ENCODE measurements at regions not wholly inside any gene's neighbourhood (a gene's known extent, or its start where the extent isn't known, plus 50 kb on each side); places are given as distances from the start of the nearest gene placed in this dataset.

DNA sequence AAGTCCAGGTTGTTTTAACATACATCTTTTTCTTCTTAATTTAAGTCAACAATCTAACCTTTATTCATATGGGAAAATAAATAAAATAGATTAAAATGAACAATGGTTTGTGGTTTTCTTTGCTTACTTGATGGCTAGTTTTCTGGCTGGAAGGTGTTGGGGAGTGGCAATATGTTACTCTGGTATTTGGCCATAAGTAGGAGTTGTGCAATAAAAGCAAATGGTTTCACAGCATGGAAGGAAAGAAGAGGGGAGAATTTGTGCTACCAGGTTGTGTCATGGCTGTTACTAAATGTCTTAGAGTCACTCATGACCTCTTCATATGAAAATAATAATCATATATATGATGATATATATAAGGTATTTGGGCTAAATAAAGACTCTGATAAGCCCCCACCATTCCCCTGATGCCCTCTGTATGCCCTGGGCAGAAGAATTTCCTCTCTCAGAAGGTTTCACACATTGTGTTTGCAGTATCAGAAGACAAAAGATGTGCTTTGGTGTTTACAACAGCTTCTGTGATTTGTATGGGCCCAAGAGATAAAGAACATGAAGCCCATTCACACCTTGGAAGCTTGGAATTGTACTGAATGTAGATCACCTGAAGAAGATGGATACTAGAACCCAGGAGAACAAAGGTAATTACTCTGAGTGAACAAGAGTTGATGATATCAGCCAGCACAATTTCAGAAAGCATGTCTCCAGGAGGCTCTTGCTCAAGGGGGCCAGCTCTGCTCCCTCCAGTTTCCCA lies 160.9 kb downstream of the ALG10B start:
- no peak overlapping the region for H3K4me3 Mint-ChIP-seq
- TF ChIP-seq, protein P1, sequence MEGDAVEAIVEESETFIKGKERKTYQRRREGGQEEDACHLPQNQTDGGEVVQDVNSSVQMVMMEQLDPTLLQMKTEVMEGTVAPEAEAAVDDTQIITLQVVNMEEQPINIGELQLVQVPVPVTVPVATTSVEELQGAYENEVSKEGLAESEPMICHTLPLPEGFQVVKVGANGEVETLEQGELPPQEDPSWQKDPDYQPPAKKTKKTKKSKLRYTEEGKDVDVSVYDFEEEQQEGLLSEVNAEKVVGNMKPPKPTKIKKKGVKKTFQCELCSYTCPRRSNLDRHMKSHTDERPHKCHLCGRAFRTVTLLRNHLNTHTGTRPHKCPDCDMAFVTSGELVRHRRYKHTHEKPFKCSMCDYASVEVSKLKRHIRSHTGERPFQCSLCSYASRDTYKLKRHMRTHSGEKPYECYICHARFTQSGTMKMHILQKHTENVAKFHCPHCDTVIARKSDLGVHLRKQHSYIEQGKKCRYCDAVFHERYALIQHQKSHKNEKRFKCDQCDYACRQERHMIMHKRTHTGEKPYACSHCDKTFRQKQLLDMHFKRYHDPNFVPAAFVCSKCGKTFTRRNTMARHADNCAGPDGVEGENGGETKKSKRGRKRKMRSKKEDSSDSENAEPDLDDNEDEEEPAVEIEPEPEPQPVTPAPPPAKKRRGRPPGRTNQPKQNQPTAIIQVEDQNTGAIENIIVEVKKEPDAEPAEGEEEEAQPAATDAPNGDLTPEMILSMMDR (IDR thresholded peaks at IDR 0.05): no peak
- POLR2A ChIA-PET: no interaction called here

DNA sequence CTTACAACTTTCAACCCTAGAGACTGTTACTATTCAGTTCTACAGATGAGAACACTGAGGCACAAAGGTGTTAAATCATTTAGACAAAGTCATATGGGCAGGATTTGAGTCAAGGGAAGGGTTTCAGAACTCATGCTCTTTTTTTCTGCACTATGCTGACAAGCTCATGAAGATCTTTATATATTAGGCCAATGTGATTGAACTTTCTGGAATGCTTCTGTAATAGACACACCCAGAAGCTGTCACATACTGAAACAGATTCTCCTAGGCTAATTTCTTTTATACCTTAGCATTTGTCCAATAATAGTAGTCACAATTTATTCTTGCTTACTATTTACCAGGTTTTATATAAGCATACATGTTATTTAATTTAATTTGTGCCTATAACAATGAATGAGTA lies 164.0 kb downstream of the ALG10B start:
- no peaks in the 10 kb centered on the region for H3K36me3 Mint-ChIP-seq (ENCODE audit: low read depth)
- H3K27me3 Mint-ChIP-seq: no peaks in the 10 kb centered on the region
- no peak overlapping the region for H3K27ac Mint-ChIP-seq
- no peak overlapping the region for H3K4me3 Mint-ChIP-seq
- ATAC-seq (no peak), DNase-seq (no peak)
- H3K4me1 Mint-ChIP-seq (ENCODE audit: low read depth): no peaks in the 10 kb centered on the region
- intact Hi-C loops (cut with micrococcal nuclease): no loop called here
- TF ChIP-seq, protein P1 (IDR thresholded peaks at IDR 0.05): no peak
- peaks cover 3% of the 10 kb centered on the region for H3K9me3 Mint-ChIP-seq
- ChIA-PET POLR2A (no interaction called here), CTCF (no interaction called here)

More for the DNA sequence above, 160.9 kb downstream of the ALG10B start:
- Mint-ChIP-seq H3K27ac (no peak overlapping the region), H3K27me3 (no peaks in the 10 kb centered on the region), H3K4me1 (ENCODE audit: low read depth) (no peaks in the 10 kb centered on the region), H3K9me3 (peaks cover 5% of the 10 kb centered on the region), H3K36me3 (ENCODE audit: low read depth) (no peaks in the 10 kb centered on the region)
- ATAC-seq: no peak
- CTCF ChIA-PET: no interaction called here
- intact Hi-C loops (cut with micrococcal nuclease): no loop called here
- DNase-seq: no peak

DNA sequence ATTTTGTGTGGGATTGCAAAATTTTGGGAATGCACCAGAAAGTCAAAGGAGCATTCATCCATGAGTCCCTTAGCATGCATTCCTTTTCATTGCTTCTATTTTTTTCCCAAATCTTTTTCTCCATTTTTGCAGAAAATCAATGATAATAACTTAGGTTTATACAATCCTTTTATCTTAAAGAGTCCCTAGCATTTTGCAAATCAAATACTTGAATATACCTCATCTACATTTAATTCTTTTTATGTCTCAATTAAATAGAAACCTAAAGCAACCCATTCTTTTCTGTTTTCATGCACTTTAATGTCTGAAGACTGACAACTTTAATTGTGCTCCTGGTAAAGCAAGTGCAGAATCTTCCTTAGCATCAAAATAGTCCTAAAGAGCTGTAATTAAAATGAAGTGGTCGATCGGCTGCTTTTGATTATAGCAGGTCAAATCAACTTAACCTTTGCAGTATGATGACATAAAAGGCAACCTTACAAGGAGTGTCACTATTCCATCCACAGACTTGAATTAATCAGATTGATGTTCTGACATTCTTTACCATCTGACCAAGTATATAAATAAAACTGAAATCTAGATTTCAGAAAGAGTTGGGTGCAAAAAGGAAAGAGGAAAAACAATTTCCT lies 168.4 kb downstream of the ALG10B start:
- ChIA-PET CTCF (no interaction called here), POLR2A (no interaction called here)
- TF ChIP-seq, protein P1 (IDR thresholded peaks at IDR 0.05): no peak
- intact Hi-C loops (cut with micrococcal nuclease): no loop called here
- Mint-ChIP-seq H3K27ac (no peak overlapping the region), H3K4me3 (no peak overlapping the region), H3K9me3 (no peaks in the 10 kb centered on the region), H3K4me1 (ENCODE audit: low read depth) (no peaks in the 10 kb centered on the region), H3K27me3 (no peaks in the 10 kb centered on the region), H3K36me3 (ENCODE audit: low read depth) (no peaks in the 10 kb centered on the region)
- DNase-seq (no peak), ATAC-seq (no peak)

DNA sequence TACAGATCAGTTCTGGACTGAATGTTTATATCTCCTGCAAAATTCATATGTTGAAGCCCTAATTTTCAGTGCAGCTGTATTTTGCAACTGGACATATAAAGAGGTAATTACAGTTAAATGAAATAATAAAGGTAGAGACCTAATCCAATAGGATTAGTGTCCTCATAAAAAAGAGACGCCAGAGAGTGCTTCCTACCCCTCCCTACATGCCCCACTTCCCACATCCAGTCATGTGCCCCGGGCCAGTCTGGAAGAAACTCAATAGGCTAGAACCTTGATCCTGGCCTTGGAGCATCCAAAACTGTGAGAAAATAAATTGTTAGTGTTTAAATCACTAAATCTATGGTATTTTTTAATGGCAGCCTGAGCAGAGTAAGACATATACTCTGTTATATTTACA lies 172.3 kb downstream of the ALG10B start:
- intact Hi-C loops (cut with micrococcal nuclease): no loop called here
- ChIA-PET CTCF (no interaction called here), POLR2A (no interaction called here)
- Mint-ChIP-seq H3K27me3 (no peaks in the 10 kb centered on the region), H3K27ac (no peak overlapping the region), H3K4me1 (ENCODE audit: low read depth) (no peaks in the 10 kb centered on the region), H3K9me3 (no peaks in the 10 kb centered on the region), H3K4me3 (no peak overlapping the region), H3K36me3 (ENCODE audit: low read depth) (no peaks in the 10 kb centered on the region)
- TF ChIP-seq, protein P1 (IDR thresholded peaks at IDR 0.05): no peak
- DNase-seq (no peak), ATAC-seq (no peak)

DNA sequence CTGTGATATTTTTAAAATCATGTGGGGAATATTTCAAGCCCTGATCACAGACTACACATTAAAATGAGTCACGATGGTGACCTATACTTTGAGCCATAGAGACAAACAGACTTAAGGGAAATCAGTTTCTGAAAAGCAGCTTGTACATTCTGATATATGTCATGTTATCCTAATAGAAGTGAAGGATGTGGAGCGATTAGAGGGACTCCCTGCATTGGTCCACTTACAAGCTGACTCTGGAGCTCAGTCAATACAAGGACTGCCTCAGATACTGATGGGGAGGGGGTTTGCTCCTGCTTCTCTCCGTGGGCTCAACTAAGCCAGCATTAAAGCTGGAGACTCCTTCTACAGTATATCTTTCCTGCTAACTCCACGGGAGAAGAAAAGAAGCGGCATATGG lies 173.5 kb downstream of the ALG10B start:
- ATAC-seq: no peak
- Mint-ChIP-seq H3K27me3 (no peaks in the 10 kb centered on the region), H3K9me3 (no peaks in the 10 kb centered on the region), H3K36me3 (ENCODE audit: low read depth) (no peaks in the 10 kb centered on the region), H3K4me1 (ENCODE audit: low read depth) (no peaks in the 10 kb centered on the region), H3K27ac (no peak overlapping the region), H3K4me3 (no peak overlapping the region)
- intact Hi-C loops (cut with micrococcal nuclease): no loop called here
- DNase-seq: no peak
- TF ChIP-seq, protein P1 (IDR thresholded peaks at IDR 0.05): no peak
- CTCF ChIA-PET: no interaction called here
- POLR2A ChIA-PET: no interaction called here
